ENCODE measurements at regions not wholly inside any gene's neighbourhood (a gene's known extent, or its start where the extent isn't known, plus 50 kb on each side); places are given as distances from the start of the nearest gene placed in this dataset.
A peak's percentile ranks its signal among the peaks of the same experiment; 100 is the strongest.

DNA sequence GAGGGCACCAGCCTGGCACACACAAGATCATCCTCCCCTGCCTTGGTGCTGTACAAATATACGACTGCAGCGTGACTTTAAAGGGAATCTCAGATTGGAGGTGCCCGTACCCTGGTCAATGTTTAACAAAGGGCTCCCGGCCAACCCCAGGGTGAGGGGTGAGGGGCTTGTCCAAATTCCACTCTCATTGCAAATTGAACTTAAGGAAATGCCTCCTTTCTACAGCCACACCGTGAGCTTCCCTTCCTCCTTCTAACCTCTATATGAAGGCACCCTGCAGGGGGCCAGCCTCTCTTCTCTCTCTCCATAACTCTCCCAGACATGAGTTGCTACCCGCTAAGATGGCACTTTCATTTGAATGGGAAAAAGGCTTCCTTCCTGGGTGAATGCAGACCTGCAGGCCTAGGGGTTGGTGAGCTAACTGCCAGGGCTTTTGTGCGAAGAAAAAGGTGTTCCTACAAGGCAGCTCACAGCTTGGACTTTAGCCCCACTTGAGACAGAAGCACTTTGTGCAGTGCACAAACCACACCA lies 76.6 kb downstream of the IRF8 start:
- Histone ChIP-seq H3K27ac (peak overlapping the region; percentile 46 to 47; a peak in 3 of 6 replicates), H3K4me1 (peaks cover 9% of the 10 kb centered on the region; the same call in 1 of the 3 replicates), H3K4me2 (peak overlapping the region; percentile 48), H3K4me3 (no peak overlapping the region), H3K9me3 (no peaks in the 10 kb centered on the region)
- DNase-seq (ENCODE audit: low read depth in 1 of 2, low spot score in 1 of 2), result peak in 1 of 2 experiments; percentile 7
- CTCF ChIA-PET, result interaction anchor here (0.9 kb wide), 1 partner anchor 154 kb away, joined by 3 read pairs; no protein-coding TSS in a partner anchor
- WGBS (ENCODE audit: missing lambda C conversion rate), result 13% methylated on average over 7 of the region's 7 CpGs
- TF ChIP-seq ZFP36 (IDR thresholded peaks at IDR 0.05; ENCODE audit: borderline replicate concordance, partially characterized antibody) (no peak), RFX5 (IDR thresholded peaks at IDR 0.05) (no peak), MAX (IDR thresholded peaks at IDR 0.05) (no peak), BHLHE40 (IDR thresholded peaks at IDR 0.05; ENCODE audit: low read depth, low read length) (no peak), FOSB (CRISPR knock-in tag; IDR thresholded peaks at IDR 0.05) (no peak), SMC3 (IDR thresholded peaks at IDR 0.05) (no peak)
- peak in 1 of 2 experiments; percentile 71; a peak in 3 of 6 replicates for ATAC-seq
- POLR2A ChIA-PET, result no interaction called here
- FAIRE-seq, result no peak

DNA sequence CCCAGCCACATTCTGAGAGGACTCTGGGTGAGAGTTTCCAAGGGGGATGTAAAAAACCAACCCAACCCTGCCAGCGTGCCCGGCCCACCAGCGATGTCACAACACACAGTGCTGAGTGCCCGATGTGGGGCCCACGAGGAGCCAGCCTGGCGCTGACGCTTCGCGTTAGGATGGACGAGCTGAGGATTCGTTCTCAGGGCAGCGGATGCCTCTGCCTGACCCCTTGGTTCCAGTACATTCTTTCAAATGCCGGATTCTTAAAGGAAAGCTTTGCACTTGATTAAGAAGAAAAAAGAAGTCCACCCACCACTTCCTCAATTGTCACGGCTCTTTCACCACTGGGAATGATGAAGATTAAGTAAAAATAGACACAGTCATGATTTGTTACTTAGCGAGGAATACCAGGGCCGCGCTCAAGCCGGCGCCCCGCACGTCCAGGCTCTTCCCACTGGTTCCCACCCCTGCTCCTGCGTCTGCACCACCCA lies 79.4 kb downstream of the IRF8 start:
- CTCF ChIA-PET, result interaction anchor here (0.8 to 2.8 kb wide), 2 partner anchors 10 to 159 kb away, joined by 3 to 16 read pairs; no protein-coding TSS in a partner anchor
- Histone ChIP-seq H3K27ac (no peak overlapping the region), H3K4me3 (no peak overlapping the region), H3K4me2 (no peak overlapping the region), H3K9me3 (no peaks in the 10 kb centered on the region), H3K4me1 (peaks cover 7% of the 10 kb centered on the region; the same call in 1 of the 3 replicates)
- no peak for DNase-seq (ENCODE audit: low read depth in 1 of 2, low spot score in 1 of 2)
- 70% methylated on average over 22 of the region's 22 CpGs for WGBS (ENCODE audit: missing lambda C conversion rate)
- POLR2A ChIA-PET, result no interaction called here
- no peak for ATAC-seq
- TF ChIP-seq FOXS1 (CRISPR knock-in tag; IDR thresholded peaks at IDR 0.05) (no peak), MAX (IDR thresholded peaks at IDR 0.05) (no peak), SREBF2 (IDR thresholded peaks at IDR 0.05) (no peak), RFX5 (IDR thresholded peaks at IDR 0.05) (no peak), NR3C1 (IDR thresholded peaks at IDR 0.05) (no peak), CBX8 (IDR thresholded peaks at IDR 0.05) (no peak), CEBPB (IDR thresholded peaks at IDR 0.05) (no peak), HDAC2 (IDR thresholded peaks at IDR 0.05) (no peak), MAFK (IDR thresholded peaks at IDR 0.05; ENCODE audit: partially characterized antibody) (no peak), USF2 (IDR thresholded peaks at IDR 0.05) (no peak), JUN (IDR thresholded peaks at IDR 0.05) (no peak), ZSCAN20 (CRISPR knock-in tag; IDR thresholded peaks at IDR 0.05) (no peak), ZNF302 (CRISPR knock-in tag; IDR thresholded peaks at IDR 0.05) (no peak), CHD2 (IDR thresholded peaks at IDR 0.05; ENCODE audit: low read length, partially characterized antibody) (no peak)
- TF ChIP-seq, protein P1, sequence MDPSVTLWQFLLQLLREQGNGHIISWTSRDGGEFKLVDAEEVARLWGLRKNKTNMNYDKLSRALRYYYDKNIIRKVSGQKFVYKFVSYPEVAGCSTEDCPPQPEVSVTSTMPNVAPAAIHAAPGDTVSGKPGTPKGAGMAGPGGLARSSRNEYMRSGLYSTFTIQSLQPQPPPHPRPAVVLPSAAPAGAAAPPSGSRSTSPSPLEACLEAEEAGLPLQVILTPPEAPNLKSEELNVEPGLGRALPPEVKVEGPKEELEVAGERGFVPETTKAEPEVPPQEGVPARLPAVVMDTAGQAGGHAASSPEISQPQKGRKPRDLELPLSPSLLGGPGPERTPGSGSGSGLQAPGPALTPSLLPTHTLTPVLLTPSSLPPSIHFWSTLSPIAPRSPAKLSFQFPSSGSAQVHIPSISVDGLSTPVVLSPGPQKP (IDR thresholded peaks at IDR 0.05; ENCODE audit: low read depth, low read length), result no peak
- TF ChIP-seq, protein P2, sequence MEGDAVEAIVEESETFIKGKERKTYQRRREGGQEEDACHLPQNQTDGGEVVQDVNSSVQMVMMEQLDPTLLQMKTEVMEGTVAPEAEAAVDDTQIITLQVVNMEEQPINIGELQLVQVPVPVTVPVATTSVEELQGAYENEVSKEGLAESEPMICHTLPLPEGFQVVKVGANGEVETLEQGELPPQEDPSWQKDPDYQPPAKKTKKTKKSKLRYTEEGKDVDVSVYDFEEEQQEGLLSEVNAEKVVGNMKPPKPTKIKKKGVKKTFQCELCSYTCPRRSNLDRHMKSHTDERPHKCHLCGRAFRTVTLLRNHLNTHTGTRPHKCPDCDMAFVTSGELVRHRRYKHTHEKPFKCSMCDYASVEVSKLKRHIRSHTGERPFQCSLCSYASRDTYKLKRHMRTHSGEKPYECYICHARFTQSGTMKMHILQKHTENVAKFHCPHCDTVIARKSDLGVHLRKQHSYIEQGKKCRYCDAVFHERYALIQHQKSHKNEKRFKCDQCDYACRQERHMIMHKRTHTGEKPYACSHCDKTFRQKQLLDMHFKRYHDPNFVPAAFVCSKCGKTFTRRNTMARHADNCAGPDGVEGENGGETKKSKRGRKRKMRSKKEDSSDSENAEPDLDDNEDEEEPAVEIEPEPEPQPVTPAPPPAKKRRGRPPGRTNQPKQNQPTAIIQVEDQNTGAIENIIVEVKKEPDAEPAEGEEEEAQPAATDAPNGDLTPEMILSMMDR (IDR thresholded peaks at IDR 0.05), result no peak
- no peak for FAIRE-seq

- peaks cover 7% of the 10 kb centered on the region; the same call in 1 of the 3 replicates for H3K4me1 ChIP-seq
- 74% methylated on average over 11 of the region's 13 CpGs for WGBS (ENCODE audit: missing lambda C conversion rate)
- ChIA-PET POLR2A (no interaction called here), CTCF (interaction anchor here (1.3 to 2.8 kb wide), 2 partner anchors 9 to 87 kb away, joined by 4 to 16 read pairs; no protein-coding TSS in a partner anchor)
- TF ChIP-seq ZFP36 (IDR thresholded peaks at IDR 0.05; ENCODE audit: borderline replicate concordance, partially characterized antibody), result peak; percentile 13
- TF ChIP-seq, protein P3, sequence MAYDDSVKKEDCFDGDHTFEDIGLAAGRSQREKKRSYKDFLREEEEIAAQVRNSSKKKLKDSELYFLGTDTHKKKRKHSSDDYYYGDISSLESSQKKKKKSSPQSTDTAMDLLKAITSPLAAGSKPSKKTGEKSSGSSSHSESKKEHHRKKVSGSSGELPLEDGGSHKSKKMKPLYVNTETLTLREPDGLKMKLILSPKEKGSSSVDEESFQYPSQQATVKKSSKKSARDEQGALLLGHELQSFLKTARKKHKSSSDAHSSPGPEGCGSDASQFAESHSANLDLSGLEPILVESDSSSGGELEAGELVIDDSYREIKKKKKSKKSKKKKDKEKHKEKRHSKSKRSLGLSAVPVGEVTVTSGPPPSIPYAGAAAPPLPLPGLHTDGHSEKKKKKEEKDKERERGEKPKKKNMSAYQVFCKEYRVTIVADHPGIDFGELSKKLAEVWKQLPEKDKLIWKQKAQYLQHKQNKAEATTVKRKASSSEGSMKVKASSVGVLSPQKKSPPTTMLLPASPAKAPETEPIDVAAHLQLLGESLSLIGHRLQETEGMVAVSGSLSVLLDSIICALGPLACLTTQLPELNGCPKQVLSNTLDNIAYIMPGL (CRISPR knock-in tag; IDR thresholded peaks at IDR 0.05; ENCODE audit: borderline replicate concordance), result no peak
- FAIRE-seq (no peak), DNase-seq (ENCODE audit: low read depth in 1 of 2, low spot score in 1 of 2) (no peak), ATAC-seq (no peak)
- H3K27ac ChIP-seq, result no peak overlapping the region
- H3K9me3 ChIP-seq, result no peaks in the 10 kb centered on the region
- H3K4me2 ChIP-seq, result no peak overlapping the region
- no peak overlapping the region for H3K4me3 ChIP-seq
Measured at GRCh38 chr16:85978976-85979375, 80.0 kb downstream of the IRF8 start.

All from A549 (cell line).